RWPE1 (cell line): ENCODE measurements at regions not wholly inside any gene's neighbourhood (a gene's known extent, or its start where the extent isn't known, plus 50 kb on each side); places are given as distances from the start of the nearest gene placed in this dataset.

Source experiments
- CTCF ChIA-PET: fragments of 350-600 bp; sonication (Branson Sonifier 250); formaldehyde crosslinking; extraction: SDS; loops from one replicate; lab custom pipeline; 2021; lab: Yijun Ruan, JAX
- POLR2A ChIA-PET: fragments of 400-600 bp; formaldehyde crosslinking; extraction: SDS; loops from one replicate; lab custom pipeline; 2020; ENCODE audit warnings: antibody characterized with exemption; ENCODE audit not compliant: low non-redundant PET; lab: Yijun Ruan, JAX
- DNase-seq: peaks from one replicate; pipeline ENCODE4 v3.0.0; 2012; ENCODE audit warnings: low spot score
- H3K27ac ChIP-seq: fragments of 450-650 bp; 2 replicates; pipeline ENCODE4 v1.5.1; 2017
- CTCF ChIP-seq: fragments of 450-650 bp; conservative IDR thresholded peaks from 2 replicates; pipeline ENCODE4 v1.5.1; 2017; ENCODE audit warnings: low read depth, mild to moderate bottlenecking

GRCh38 chr2:154533300-154533940 is 165.1 kb upstream of the KCNJ3 start:
- TF ChIP-seq CTCF, result no peak
- no peak for DNase-seq
- ChIA-PET POLR2A (no interaction called here), CTCF (no interaction called here)
- no peak overlapping the region for H3K27ac ChIP-seq

- CTCF ChIA-PET, result no interaction called here
- no peak for TF ChIP-seq CTCF
These were observed 161.5 kb upstream of the KCNJ3 start for GRCh38 chr2:154537024-154537423.

GRCh38 chr2:154537843-154538450 is 160.5 kb upstream of the KCNJ3 start:
- ChIA-PET POLR2A (no interaction called here), CTCF (no interaction called here)
- DNase-seq, result no peak
- TF ChIP-seq CTCF, result no peak
- H3K27ac ChIP-seq, result no peak overlapping the region

More at GRCh38 chr2:154537024-154537423, 161.5 kb upstream of the KCNJ3 start:
- no peak for DNase-seq
- H3K27ac ChIP-seq, result no peak overlapping the region
- POLR2A ChIA-PET, result no interaction called here

GRCh38 chr2:154546341-154546740 is 152.2 kb upstream of the KCNJ3 start:
- no peak overlapping the region for H3K27ac ChIP-seq
- ChIA-PET CTCF (no interaction called here), POLR2A (no interaction called here)
- no peak for TF ChIP-seq CTCF
- no peak for DNase-seq

- TF ChIP-seq CTCF, result no peak
- DNase-seq, result no peak
- CTCF ChIA-PET, result no interaction called here
- POLR2A ChIA-PET, result no interaction called here
- H3K27ac ChIP-seq, result no peak overlapping the region
These were observed 148.6 kb upstream of the KCNJ3 start for GRCh38 chr2:154549869-154550268.

GRCh38 chr2:154551649-154552048 is 146.8 kb upstream of the KCNJ3 start:
- DNase-seq, result no peak
- no peak overlapping the region for H3K27ac ChIP-seq
- ChIA-PET CTCF (no interaction called here), POLR2A (no interaction called here)
- no peak for TF ChIP-seq CTCF
